ENCODE measurements at regions not wholly inside any gene's neighbourhood (a gene's known extent, or its start where the extent isn't known, plus 50 kb on each side); places are given as distances from the start of the nearest gene placed in this dataset.

DNA sequence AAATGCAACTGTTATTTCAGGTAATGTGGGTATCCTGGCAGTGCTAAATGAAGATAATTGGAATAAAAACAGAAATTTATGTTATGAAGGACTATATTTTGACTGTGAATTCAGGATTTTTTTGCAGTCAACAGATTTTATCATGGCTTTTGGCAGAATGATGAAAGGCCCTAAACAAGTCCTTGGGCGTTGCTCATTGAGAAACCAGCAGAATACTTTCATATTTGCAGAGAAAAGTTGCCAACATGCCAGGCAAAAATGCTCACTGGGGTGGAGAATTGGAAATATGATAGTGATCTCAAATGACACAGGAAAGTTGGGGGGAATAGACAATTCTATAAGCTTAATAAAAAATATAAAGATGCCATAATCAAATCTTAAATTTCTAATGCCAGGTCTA lies 121.1 kb downstream of the GPR85 start:
- no peak for DNase-seq
- no peaks in the 10 kb centered on the region for H3K36me3 ChIP-seq (replicated peaks in 1 of 2; ENCODE audit: control insufficient read depth in 1 of 2, insufficient read depth in 2 of 2, low read length in 1 of 2)
- no peaks in the 10 kb centered on the region for H3K9me3 ChIP-seq
- 52% methylated on average over 1 of the region's 1 CpG for WGBS (ENCODE audit: low lambda C conversion rate)
- H4K20me1 ChIP-seq (ENCODE audit: insufficient read depth), result no peaks in the 10 kb centered on the region
- H3K4me2 ChIP-seq, result no peak overlapping the region
- H3K27me3 ChIP-seq (ENCODE audit: insufficient read depth), result no peaks in the 10 kb centered on the region
- no peak overlapping the region for H3K9ac ChIP-seq
- no peaks in the 10 kb centered on the region for H3F3A ChIP-seq (replicated peaks; ENCODE audit: insufficient read depth)
- no peaks in the 10 kb centered on the region; a peak in 1 of 4 replicates for H3K4me1 ChIP-seq (ENCODE audit: control insufficient read depth in 1 of 2, insufficient read depth in 2 of 2, low read depth in 1 of 2, low read length in 1 of 2)
- TF ChIP-seq GATA2 (CRISPR knock-in tag; IDR thresholded peaks at IDR 0.05) (no peak), EP300 (IDR thresholded peaks at IDR 0.05; ENCODE audit: borderline replicate concordance in 1 of 2, low read depth in 1 of 2, low read length in 1 of 2) (no peak), TCF12 (IDR thresholded peaks at IDR 0.05) (no peak), YY1 (IDR thresholded peaks at IDR 0.05; ENCODE audit: low read depth) (no peak), FOXJ3 (CRISPR knock-in tag; IDR thresholded peaks at IDR 0.05) (no peak), SIN3A (IDR thresholded peaks at IDR 0.05; ENCODE audit: borderline replicate concordance, low read depth, low read length) (no peak), RFX5 (IDR thresholded peaks at IDR 0.05; ENCODE audit: low read length) (no peak)
- TF ChIP-seq, protein P1, sequence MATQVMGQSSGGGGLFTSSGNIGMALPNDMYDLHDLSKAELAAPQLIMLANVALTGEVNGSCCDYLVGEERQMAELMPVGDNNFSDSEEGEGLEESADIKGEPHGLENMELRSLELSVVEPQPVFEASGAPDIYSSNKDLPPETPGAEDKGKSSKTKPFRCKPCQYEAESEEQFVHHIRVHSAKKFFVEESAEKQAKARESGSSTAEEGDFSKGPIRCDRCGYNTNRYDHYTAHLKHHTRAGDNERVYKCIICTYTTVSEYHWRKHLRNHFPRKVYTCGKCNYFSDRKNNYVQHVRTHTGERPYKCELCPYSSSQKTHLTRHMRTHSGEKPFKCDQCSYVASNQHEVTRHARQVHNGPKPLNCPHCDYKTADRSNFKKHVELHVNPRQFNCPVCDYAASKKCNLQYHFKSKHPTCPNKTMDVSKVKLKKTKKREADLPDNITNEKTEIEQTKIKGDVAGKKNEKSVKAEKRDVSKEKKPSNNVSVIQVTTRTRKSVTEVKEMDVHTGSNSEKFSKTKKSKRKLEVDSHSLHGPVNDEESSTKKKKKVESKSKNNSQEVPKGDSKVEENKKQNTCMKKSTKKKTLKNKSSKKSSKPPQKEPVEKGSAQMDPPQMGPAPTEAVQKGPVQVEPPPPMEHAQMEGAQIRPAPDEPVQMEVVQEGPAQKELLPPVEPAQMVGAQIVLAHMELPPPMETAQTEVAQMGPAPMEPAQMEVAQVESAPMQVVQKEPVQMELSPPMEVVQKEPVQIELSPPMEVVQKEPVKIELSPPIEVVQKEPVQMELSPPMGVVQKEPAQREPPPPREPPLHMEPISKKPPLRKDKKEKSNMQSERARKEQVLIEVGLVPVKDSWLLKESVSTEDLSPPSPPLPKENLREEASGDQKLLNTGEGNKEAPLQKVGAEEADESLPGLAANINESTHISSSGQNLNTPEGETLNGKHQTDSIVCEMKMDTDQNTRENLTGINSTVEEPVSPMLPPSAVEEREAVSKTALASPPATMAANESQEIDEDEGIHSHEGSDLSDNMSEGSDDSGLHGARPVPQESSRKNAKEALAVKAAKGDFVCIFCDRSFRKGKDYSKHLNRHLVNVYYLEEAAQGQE (IDR thresholded peaks at IDR 0.05; ENCODE audit: low read depth, low read length), result no peak
- TF ChIP-seq, protein P2, sequence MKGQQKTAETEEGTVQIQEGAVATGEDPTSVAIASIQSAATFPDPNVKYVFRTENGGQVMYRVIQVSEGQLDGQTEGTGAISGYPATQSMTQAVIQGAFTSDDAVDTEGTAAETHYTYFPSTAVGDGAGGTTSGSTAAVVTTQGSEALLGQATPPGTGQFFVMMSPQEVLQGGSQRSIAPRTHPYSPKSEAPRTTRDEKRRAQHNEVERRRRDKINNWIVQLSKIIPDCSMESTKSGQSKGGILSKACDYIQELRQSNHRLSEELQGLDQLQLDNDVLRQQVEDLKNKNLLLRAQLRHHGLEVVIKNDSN (IDR thresholded peaks at IDR 0.05; ENCODE audit: borderline replicate concordance, low read depth), result no peak
- TF ChIP-seq, protein P3, sequence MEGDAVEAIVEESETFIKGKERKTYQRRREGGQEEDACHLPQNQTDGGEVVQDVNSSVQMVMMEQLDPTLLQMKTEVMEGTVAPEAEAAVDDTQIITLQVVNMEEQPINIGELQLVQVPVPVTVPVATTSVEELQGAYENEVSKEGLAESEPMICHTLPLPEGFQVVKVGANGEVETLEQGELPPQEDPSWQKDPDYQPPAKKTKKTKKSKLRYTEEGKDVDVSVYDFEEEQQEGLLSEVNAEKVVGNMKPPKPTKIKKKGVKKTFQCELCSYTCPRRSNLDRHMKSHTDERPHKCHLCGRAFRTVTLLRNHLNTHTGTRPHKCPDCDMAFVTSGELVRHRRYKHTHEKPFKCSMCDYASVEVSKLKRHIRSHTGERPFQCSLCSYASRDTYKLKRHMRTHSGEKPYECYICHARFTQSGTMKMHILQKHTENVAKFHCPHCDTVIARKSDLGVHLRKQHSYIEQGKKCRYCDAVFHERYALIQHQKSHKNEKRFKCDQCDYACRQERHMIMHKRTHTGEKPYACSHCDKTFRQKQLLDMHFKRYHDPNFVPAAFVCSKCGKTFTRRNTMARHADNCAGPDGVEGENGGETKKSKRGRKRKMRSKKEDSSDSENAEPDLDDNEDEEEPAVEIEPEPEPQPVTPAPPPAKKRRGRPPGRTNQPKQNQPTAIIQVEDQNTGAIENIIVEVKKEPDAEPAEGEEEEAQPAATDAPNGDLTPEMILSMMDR (IDR thresholded peaks at IDR 0.05), result no peak
- no peaks in the 10 kb centered on the region for H3K79me2 ChIP-seq (ENCODE audit: insufficient read depth)
- H2AFZ ChIP-seq (ENCODE audit: low read depth), result no peak overlapping the region
- POLR2A ChIA-PET, result no interaction called here
- CTCF ChIA-PET, result no interaction called here
- H3K9me2 ChIP-seq, result no peaks in the 10 kb centered on the region
- no peak overlapping the region for H3K27ac ChIP-seq (ENCODE audit: low read depth in 2 of 2, low read length in 1 of 2)
- no peak overlapping the region for H3K4me3 ChIP-seq (ENCODE audit: low read depth in 2 of 2, low read length in 1 of 2)

GRCh38 chr7:112963634-112964033 lies 123.0 kb downstream of the GPR85 start:
- POLR2A ChIA-PET, result no interaction called here
- TF ChIP-seq JUND (IDR thresholded peaks at IDR 0.05) (no peak), YY1 (IDR thresholded peaks at IDR 0.05; ENCODE audit: low read depth) (no peak), IRF3 (IDR thresholded peaks at IDR 0.05; ENCODE audit: low read depth, low read length) (no peak), TAF1 (IDR thresholded peaks at IDR 0.05; ENCODE audit: borderline replicate concordance, low read depth, low read length) (no peak), NRF1 (IDR thresholded peaks at IDR 0.05; ENCODE audit: low read depth, low read length) (no peak), USF2 (IDR thresholded peaks at IDR 0.05; ENCODE audit: borderline replicate concordance, low read depth, low read length) (no peak)
- TF ChIP-seq, protein P1 (IDR thresholded peaks at IDR 0.05; ENCODE audit: low read depth, low read length), result no peak

More at GRCh38 chr7:112963634-112964033, 123.0 kb downstream of the GPR85 start:
- 62% methylated on average over 1 of the region's 1 CpG for WGBS (ENCODE audit: low lambda C conversion rate)
- no peak for DNase-seq
- no peaks in the 10 kb centered on the region for H3K9me3 ChIP-seq
- H3K9ac ChIP-seq, result no peak overlapping the region
- H3K27ac ChIP-seq (ENCODE audit: low read depth in 2 of 2, low read length in 1 of 2), result no peak overlapping the region
- no peaks in the 10 kb centered on the region for H4K20me1 ChIP-seq (ENCODE audit: insufficient read depth)
- H3K4me3 ChIP-seq (ENCODE audit: low read depth in 2 of 2, low read length in 1 of 2), result no peak overlapping the region
- CTCF ChIA-PET, result interaction anchor here (0.6 kb wide), 1 partner anchor 12 kb away, joined by 3 read pairs; no protein-coding TSS in a partner anchor
- no peaks in the 10 kb centered on the region for H3K27me3 ChIP-seq (ENCODE audit: insufficient read depth)
- no peak overlapping the region for H3K4me2 ChIP-seq
- no peak overlapping the region for H2AFZ ChIP-seq (ENCODE audit: low read depth)
- H3K4me1 ChIP-seq (ENCODE audit: control insufficient read depth in 1 of 2, insufficient read depth in 2 of 2, low read depth in 1 of 2, low read length in 1 of 2), result no peaks in the 10 kb centered on the region; a peak in 1 of 4 replicates
- H3F3A ChIP-seq (replicated peaks; ENCODE audit: insufficient read depth), result no peaks in the 10 kb centered on the region
- no peaks in the 10 kb centered on the region for H3K9me2 ChIP-seq
- H3K79me2 ChIP-seq (ENCODE audit: insufficient read depth), result no peaks in the 10 kb centered on the region
- H3K36me3 ChIP-seq (replicated peaks in 1 of 2; ENCODE audit: control insufficient read depth in 1 of 2, insufficient read depth in 2 of 2, low read length in 1 of 2), result no peaks in the 10 kb centered on the region

Data from SK-N-SH (cell line).